ENCODE measurements at regions not wholly inside any gene's neighbourhood (a gene's known extent, or its start where the extent isn't known, plus 50 kb on each side); places are given as distances from the start of the nearest gene placed in this dataset.

DNA sequence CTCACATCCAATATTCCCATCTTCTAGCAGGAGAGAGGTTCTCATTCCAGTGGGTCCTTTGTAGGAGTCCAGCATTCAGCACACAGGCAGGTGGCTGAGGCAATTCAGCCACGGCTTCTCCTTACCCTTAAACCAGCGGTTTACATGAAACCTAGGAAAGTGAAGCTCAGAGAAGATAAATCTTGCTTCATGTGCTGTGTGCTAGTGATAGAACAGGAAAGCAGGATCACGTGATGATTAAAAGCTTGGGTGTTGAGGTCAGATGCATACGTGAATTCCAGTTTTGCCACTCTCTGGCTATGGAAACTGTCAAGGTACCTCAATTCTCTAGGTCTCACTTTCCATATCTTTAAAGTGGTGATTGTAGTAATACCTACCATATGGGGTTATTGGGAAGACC, 331.6 kb downstream of the INSC start:
- TF ChIP-seq CTCF (conservative IDR thresholded peaks at IDR 0.05; ENCODE audit: low read length), result no peak
- TF ChIP-seq EZH2phosphoT487 (IDR thresholded peaks at IDR 0.05; ENCODE audit: borderline replicate concordance), result no peak
